Natural killer cell (primary cell): ENCODE measurements at regions not wholly inside any gene's neighbourhood (a gene's known extent, or its start where the extent isn't known, plus 50 kb on each side); places are given as distances from the start of the nearest gene placed in this dataset.

Experiments
- ATAC-seq, 3 donors: fragments of 150-1000 bp in 2 of 3; fragments of 200-7000 bp in 1 of 3; cut with Tn5 transposase; 1 replicate in 1 of 3; 2 replicates in 2 of 3; pipeline ENCODE4 v1.10.0; 2021; ENCODE audit warnings: mild to moderate bottlenecking in 2 of 3, moderate library complexity in 2 of 3
- DNase-seq, 2 donors: peaks; one replicate each; pipeline versions ENCODE4 v3.0.0 to v3.0.0-alpha.2; 2013 to 2021; ENCODE audit warnings: mixed read lengths in 1 of 2
- H3K27ac ChIP-seq: one replicate; pipeline ENCODE4 v1.5.1; 2013; ENCODE audit warnings: mild to moderate bottlenecking, low read length
- H3K27me3 ChIP-seq: one replicate; pipeline ENCODE4 v1.6.1; 2013; ENCODE audit warnings: low read length; ENCODE audit not compliant: control insufficient read depth, insufficient read depth
- H3K36me3 ChIP-seq: one replicate; pipeline ENCODE4 v1.6.1; 2013; ENCODE audit warnings: low read length; ENCODE audit not compliant: control insufficient read depth, insufficient read depth
- H3K4me1 ChIP-seq: one replicate; pipeline ENCODE4 v1.6.1; 2013; ENCODE audit warnings: low read length; ENCODE audit not compliant: control insufficient read depth, insufficient read depth
- H3K4me3 ChIP-seq: one replicate; pipeline ENCODE4 v1.5.1; 2013; ENCODE audit warnings: low read length
- H3K9me3 ChIP-seq: one replicate; pipeline ENCODE4 v1.6.1; 2013; ENCODE audit warnings: low read length; ENCODE audit not compliant: control insufficient read depth, insufficient read depth
- H3K27ac Mint-ChIP-seq, 2 donors: one replicate each; pipeline ENCODE4 v1.8.0; 2022; ENCODE audit warnings: mild to moderate bottlenecking in 2 of 2, mixed read lengths in 2 of 2, moderate library complexity in 1 of 2
- H3K27me3 Mint-ChIP-seq, 2 donors: one replicate each; pipeline ENCODE4 v1.8.0; 2022; ENCODE audit warnings: low read depth in 2 of 2, mixed read lengths in 2 of 2
- H3K36me3 Mint-ChIP-seq: one replicate; pipeline ENCODE4 v1.8.0; 2022; ENCODE audit warnings: mixed read lengths
- H3K4me1 Mint-ChIP-seq, 2 donors: one replicate each; pipeline ENCODE4 v1.8.0; 2022; ENCODE audit warnings: mixed read lengths in 2 of 2
- H3K4me3 Mint-ChIP-seq: one replicate; pipeline ENCODE4 v1.8.0; 2022; ENCODE audit warnings: mild to moderate bottlenecking, moderate library complexity, mixed read lengths
- H3K9me3 Mint-ChIP-seq, 2 donors: one replicate each; pipeline ENCODE4 v1.8.0; 2022; ENCODE audit warnings: mixed read lengths in 2 of 2
- WGBS: methylation state at CpG from one replicate; pipeline ENCODE4 v1.1.7; 2013; ENCODE audit warnings: missing lambda C conversion rate; ENCODE audit not compliant: insufficient coverage; 5-methylcytosine and 5-hydroxymethylcytosine counted together
- intact Hi-C: fragments of 100-400 bp; cut with micrococcal nuclease; formaldehyde crosslinking; loops from one replicate; pipeline ENCODE4 v1.14.2; 2022
- TF ChIP-seq, protein P1 (sequence below): fragments of 200-600 bp; IDR thresholded peaks from one replicate; pipeline ENCODE4 v1.8.0; 2022; ENCODE audit warnings: antibody characterized with exemption

DNA sequence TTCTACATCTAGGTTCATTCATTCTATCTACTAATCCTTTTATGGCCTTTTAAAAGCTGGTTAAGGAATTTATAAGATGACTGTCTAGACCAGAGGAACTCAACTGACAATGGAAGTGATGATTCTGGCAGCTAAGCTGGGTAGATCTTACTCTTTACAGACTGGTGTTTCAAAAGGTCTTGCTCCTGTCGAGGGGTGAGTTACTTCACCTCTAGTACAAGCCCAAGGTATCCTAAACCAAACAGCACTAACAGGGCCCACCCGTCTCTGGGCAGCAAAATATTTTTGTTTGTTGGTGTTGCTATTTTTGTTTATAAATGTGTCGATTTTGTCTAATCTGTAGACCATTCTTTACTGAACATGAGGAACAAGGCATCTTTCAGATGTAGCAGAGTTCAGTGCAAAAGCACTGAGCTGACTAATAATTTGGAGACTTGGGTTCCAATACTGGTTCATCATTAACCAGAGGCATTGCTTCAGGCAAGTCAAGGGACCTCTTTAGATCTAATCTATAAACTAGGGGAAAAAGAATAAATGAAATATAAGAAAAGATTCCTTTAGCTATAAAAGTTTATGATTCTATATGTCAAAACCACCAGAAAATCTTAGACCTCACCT is 90.3 kb upstream of the FRG1 start:
- no peak overlapping the region for H3K27ac ChIP-seq
- H3K36me3 ChIP-seq = no peaks in the 10 kb centered on the region
- H3K4me1 ChIP-seq = no peaks in the 10 kb centered on the region
- no peak for ATAC-seq
- DNase-seq = no peak
- peaks cover 3% of the 10 kb centered on the region for H3K9me3 ChIP-seq
- Mint-ChIP-seq H3K9me3 (peaks cover 4 to 17% of the 10 kb centered on the region in 2 donors), H3K4me3 (no peak overlapping the region), H3K36me3 (peaks cover 12% of the 10 kb centered on the region), H3K4me1 (no peaks in the 10 kb centered on the region), H3K27me3 (no peaks in the 10 kb centered on the region), H3K27ac (no peak overlapping the region)
- WGBS = 94% methylated on average over 2 of the region's 3 CpGs
- H3K4me3 ChIP-seq = no peak overlapping the region
- TF ChIP-seq, protein P1, sequence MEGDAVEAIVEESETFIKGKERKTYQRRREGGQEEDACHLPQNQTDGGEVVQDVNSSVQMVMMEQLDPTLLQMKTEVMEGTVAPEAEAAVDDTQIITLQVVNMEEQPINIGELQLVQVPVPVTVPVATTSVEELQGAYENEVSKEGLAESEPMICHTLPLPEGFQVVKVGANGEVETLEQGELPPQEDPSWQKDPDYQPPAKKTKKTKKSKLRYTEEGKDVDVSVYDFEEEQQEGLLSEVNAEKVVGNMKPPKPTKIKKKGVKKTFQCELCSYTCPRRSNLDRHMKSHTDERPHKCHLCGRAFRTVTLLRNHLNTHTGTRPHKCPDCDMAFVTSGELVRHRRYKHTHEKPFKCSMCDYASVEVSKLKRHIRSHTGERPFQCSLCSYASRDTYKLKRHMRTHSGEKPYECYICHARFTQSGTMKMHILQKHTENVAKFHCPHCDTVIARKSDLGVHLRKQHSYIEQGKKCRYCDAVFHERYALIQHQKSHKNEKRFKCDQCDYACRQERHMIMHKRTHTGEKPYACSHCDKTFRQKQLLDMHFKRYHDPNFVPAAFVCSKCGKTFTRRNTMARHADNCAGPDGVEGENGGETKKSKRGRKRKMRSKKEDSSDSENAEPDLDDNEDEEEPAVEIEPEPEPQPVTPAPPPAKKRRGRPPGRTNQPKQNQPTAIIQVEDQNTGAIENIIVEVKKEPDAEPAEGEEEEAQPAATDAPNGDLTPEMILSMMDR = no peak
- intact Hi-C loops = no loop called here
- H3K27me3 ChIP-seq = no peaks in the 10 kb centered on the region

DNA sequence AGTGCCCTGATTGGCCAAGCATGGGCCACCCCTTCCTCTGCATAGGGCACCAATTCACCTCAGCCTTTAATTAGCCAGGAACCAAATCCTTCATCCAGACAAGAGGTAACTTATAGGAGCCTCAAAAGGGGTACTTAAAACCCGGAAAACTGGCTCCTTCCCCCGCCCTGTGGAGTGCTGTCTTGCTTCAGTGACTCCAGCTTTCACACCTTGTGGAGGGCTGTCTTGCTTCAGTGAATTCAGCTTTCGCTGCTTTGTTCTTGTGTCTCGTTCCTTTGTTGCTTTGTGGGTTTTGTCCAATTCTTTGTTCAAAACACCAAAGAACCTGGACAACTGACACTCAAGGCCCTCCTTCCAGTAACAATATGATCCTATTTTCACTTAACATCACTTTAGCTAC is 82.2 kb upstream of the FRG1 start:
- H3K27me3 Mint-ChIP-seq = no peaks in the 10 kb centered on the region
- H3K4me1 Mint-ChIP-seq = no peaks in the 10 kb centered on the region
- H3K36me3 ChIP-seq = no peaks in the 10 kb centered on the region
- DNase-seq (no peak), ATAC-seq (no peak)
- TF ChIP-seq, protein P1 = no peak
- H3K9me3 Mint-ChIP-seq = peaks cover 4 to 9% of the 10 kb centered on the region in 2 donors
- H3K27ac ChIP-seq = no peak overlapping the region
- no peak overlapping the region for H3K27ac Mint-ChIP-seq
- H3K4me3 Mint-ChIP-seq = no peak overlapping the region
- no peak overlapping the region for H3K4me3 ChIP-seq
- WGBS = 65% methylated on average over 4 of the region's 4 CpGs
- H3K4me1 ChIP-seq = no peaks in the 10 kb centered on the region
- peaks cover 18% of the 10 kb centered on the region for H3K36me3 Mint-ChIP-seq
- no peaks in the 10 kb centered on the region for H3K9me3 ChIP-seq
- H3K27me3 ChIP-seq = no peaks in the 10 kb centered on the region
- intact Hi-C loops = no loop called here

DNA sequence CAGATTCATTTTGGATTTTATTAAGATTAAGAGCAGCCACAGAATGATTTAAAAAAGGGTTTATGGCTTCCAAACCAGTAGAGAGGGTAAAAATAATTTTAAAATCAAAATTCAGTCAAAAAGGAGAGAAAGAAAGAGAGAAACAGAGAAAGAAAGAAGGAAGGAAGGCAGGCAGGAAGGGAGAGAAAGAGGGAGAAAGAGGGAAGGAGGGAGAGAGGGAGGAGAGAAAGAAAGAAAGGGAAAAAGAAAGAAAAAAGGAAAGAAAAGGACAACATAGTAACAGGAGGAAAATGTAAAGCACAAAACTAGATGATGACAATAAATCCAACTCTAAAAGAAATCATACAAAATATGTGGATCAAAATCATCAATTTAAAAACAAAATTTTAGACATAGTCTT is 79.6 kb upstream of the FRG1 start:
- TF ChIP-seq, protein P1 = no peak
- H3K27me3 Mint-ChIP-seq = no peaks in the 10 kb centered on the region
- no peaks in the 10 kb centered on the region for H3K4me1 Mint-ChIP-seq

DNA sequence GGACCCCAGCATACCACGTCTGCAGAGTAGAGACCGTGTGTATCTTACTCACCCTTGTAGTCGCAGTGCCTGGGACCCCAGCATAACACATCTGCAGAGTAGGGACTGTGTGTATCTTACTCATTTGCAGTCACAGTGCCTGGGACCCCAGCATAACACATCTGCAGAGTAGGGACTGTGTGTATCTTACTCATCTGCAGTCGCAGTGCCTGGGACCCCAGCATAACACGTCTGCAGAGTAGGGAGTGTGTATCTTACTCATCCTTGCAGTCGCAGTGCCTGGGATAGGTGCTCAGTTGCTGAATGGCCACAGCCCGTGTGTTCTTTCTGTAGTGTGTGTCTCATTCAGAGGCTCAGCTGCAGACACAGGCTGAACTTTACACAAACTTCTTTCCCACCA is 71.4 kb upstream of the FRG1 start:
- H3K4me1 Mint-ChIP-seq = no peaks in the 10 kb centered on the region
- Histone ChIP-seq H3K27ac (no peak overlapping the region), H3K27me3 (no peaks in the 10 kb centered on the region), H3K36me3 (no peaks in the 10 kb centered on the region), H3K4me1 (no peaks in the 10 kb centered on the region), H3K9me3 (no peaks in the 10 kb centered on the region), H3K4me3 (no peak overlapping the region)
- intact Hi-C loops = no loop called here
- DNase-seq (no peak), ATAC-seq (no peak)
- H3K9me3 Mint-ChIP-seq = peaks cover 0 to 2% of the 10 kb centered on the region in 2 donors
- TF ChIP-seq, protein P1 = no peak
- no peaks in the 10 kb centered on the region for H3K27me3 Mint-ChIP-seq
- H3K36me3 Mint-ChIP-seq = no peaks in the 10 kb centered on the region
- H3K27ac Mint-ChIP-seq = no peak overlapping the region
- H3K4me3 Mint-ChIP-seq = no peak overlapping the region
- 88% methylated on average over 7 of the region's 7 CpGs for WGBS

More for the DNA sequence above, 79.6 kb upstream of the FRG1 start:
- Mint-ChIP-seq H3K36me3 (peaks cover 7% of the 10 kb centered on the region), H3K27ac (no peak overlapping the region), H3K4me3 (no peak overlapping the region), H3K9me3 (peaks cover 0 to 3% of the 10 kb centered on the region in 2 donors)
- Histone ChIP-seq H3K27ac (no peak overlapping the region), H3K36me3 (no peaks in the 10 kb centered on the region), H3K4me1 (no peaks in the 10 kb centered on the region), H3K9me3 (no peaks in the 10 kb centered on the region), H3K27me3 (no peaks in the 10 kb centered on the region), H3K4me3 (no peak overlapping the region)
- intact Hi-C loops = no loop called here
- DNase-seq (no peak), ATAC-seq (no peak)
